HG03025 (cell line): ENCODE measurements at regions not wholly inside any gene's neighbourhood (a gene's known extent, or its start where the extent isn't known, plus 50 kb on each side); places are given as distances from the start of the nearest gene placed in this dataset.
"Not testable (repeated sequence)": the region's sequence is repeated elsewhere in the genome, so short reads cannot be mapped to it uniquely, and the experiment has no call there.

Experiments
- ATAC-seq: cut with Tn5 transposase; IDR thresholded peaks from one replicate; pipeline ENCODE4 v1.9.1; 2021; ENCODE audit warnings: mild to moderate bottlenecking, moderate library complexity; ENCODE audit not compliant: unreplicated experiment, low FRiP score

DNA sequence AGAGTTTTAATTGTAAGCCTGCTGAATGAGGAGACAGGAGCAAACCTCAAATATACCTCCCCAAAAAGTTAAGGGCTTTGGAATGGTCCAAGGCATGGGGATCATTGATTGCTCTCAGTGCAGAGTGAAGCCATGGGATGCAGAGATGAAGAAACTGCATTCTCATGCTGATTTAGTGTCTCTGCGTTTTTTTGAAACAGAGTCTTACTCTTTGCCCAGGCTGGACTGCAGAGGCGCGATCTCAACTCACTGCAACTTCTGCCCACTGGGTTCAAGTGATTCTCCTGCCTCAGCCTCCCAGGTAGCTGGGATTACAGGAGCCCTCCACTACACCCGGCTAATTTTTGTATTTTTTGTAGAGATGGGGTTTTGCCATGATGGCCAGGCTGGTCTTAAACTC, 99.3 kb upstream of the ETV3 start:
- ATAC-seq, result no peak

DNA sequence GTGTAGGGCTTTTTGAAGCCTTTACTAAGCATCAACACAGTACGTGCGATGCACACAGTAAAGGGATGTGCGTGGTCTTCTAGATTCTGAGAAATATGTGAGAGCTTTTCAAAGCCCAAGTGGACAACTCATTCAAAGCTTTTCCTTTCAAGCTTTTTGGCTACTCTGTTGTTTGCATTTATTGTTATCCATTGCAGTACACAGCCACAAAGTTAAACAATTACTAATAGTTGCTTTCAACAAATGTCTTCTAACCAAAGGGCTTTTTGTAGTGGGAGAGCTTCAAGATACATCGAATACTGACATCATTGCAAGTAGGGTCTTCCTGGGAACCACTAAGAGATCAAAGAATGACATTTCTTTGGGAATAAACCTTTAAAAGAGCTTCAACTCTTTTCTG, 97.9 kb upstream of the ETV3 start:
- no peak for ATAC-seq

DNA sequence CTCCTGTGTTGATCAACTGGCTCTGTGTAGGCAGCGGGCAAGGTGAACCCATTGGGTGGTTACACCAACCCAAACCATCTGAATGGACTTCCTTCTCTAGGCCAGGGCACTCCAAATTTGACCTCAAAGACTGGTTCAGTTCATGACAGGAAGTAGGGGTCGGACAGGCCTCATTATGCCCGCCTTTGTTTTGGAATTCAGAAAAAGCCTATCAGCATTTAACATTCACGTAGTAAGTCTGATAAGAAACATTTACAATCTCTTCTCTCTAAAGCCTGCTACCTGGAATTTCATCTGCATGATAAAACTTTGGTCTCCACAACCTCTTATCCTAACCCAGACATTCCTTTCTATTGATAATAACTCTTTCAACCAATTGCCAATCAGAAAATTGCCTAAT, 97.1 kb upstream of the ETV3 start:
- no peak for ATAC-seq

DNA sequence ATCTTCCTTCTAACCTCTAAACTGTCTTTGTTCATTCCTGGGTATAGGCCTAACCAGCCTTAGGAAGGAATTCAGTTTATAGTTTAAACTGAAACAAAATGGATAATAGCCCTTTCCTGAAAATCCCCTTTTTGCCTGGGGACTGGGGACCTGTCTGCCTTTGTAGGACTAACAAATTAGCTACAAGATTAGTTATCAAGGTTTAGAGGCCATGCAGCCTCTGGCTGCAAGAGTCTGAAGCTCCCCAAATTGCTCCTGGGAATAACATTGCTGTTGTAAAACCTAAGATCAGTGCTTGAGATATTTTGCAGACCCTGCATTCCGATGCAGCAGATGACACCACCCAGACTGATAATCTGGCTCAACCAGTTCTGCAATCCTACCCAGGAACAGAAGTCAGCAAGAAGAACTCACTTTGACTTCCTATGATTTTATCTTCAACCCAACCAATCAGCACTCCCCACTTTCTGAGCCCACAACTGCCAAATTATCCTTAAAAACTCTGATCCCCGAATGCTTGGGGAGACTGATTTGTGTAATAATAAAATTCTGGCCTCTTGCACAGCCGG, 96.6 kb upstream of the ETV3 start:
- ATAC-seq, result no peak

DNA sequence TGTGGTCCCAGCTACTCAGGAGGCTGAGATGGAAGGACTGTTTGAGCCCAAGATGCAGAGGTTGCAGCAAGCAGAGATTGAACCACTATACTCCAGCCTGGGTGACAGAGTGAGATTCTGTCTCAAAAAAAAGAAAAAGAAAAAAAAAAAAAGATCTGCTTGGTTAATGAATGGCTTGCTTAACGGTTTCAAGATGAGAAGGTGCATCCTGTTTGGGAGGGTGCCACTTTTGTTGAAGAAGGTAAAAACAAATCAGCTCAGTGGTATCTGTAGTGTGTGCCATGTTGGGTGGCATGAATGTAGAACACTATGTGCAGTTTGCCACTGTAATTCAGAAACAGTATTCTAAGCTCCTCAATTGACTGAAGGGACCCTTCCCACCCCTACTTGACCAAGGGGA, 94.9 kb upstream of the ETV3 start:
- no peak for ATAC-seq

DNA sequence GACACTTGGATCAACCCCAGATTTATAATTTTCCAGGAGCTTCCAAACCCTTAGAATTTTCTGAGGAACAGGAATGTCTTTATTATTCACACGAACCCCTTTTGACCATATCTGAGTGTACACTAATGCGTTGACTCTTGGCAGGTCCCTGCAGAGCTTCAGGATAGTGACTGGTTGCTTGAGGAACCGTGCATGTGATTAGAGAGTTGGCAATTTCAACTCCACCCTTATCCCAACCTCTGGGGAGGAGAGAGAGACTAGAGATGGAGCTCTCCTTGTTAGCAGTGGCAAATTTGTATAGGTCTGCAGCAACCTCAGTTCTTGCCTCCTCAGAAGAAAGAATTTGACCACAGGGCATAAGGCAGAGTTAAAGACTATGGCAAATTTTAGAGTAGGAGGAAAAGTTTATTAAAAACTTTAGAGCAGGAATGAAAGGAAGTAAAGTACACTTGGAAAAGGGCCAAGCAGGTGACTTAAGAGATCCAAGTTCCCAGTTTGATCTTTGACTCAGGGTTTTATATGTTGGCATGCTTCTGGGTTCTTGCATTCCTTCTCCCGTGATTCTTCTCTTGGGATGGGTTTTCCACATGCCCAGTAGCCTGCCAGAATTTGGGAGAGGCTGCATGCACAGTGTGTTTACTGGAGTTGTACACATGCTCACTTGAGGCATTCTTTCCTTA, 93.8 kb upstream of the ETV3 start:
- ATAC-seq, result no peak

DNA sequence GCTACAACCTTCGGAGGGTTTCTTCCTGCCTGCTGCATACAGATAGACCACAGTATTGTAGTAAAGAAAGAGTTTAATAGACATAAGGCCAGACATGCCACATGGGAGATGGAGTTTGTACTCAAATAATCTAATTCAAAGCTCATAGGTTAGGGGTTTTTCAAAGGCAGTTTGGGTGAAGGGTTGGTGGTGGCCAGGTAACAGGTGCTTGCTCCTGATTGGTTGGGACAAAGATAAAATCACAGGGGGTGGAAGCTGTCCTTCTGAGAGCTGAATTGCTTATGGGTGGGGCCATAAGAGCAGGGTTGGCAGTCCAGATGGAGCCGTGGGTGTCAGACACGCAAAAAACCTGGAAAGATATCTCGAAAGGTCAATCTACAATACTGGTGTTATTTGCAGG, 92.3 kb upstream of the ETV3 start:
- no peak for ATAC-seq

DNA sequence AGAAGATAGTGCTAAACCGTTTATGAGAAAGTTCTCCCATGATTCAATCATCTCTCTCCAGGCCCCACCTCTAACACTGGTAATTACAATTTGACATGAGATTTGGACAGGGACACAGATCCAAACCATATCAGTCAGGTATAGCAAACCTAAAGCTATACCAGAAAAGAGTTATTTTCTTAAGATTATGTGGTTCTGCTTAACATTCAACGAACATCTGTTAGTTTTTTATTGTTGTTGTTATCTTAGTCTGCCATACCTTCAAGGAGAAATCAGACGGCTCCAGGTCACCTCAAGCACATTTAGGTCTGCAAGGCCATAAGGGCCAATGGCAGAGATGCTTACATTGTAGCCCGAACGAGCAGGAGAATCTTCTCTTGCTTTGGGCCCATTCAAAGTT, 89.5 kb upstream of the ETV3 start:
- no peak for ATAC-seq

DNA sequence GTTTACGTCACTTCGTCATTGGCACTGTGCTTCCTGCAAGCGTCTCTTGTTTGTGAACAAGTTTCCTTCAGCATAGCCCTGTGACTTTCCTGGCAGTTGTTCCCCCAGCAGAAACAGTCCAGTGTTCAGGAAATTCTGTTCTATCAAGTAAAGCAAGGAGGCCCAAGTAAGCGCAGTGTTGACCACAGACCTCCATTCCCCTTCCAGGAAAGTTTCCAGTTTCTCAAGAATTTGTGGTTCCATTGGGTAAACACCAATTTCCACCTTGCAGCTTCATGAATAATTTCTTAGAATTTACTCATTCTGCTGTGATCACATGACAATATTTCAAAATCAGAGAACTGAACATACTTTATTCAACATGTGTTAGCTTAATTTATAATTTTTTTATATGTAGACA, 88.5 kb upstream of the ETV3 start:
- no peak for ATAC-seq

DNA sequence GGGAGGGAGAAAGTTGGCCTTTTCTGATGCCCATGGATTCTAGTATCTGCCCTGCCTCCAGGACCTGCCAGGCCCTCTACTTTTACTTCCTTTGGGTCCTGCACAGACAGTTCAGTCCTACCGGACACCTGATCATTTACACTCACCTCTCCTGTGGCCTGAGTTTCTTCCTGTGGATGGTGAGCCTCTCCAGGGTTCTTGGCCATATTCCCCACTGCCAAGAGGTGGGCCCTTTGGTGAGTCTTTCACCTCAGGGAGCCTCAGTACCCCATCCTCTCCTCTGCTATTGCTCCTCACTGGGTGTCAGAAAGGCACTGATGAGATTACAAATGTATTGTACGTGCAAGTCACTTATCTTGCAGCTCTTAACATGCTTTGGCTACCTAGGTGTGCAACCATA, 81.4 kb upstream of the ETV3 start:
- no peak for ATAC-seq

DNA sequence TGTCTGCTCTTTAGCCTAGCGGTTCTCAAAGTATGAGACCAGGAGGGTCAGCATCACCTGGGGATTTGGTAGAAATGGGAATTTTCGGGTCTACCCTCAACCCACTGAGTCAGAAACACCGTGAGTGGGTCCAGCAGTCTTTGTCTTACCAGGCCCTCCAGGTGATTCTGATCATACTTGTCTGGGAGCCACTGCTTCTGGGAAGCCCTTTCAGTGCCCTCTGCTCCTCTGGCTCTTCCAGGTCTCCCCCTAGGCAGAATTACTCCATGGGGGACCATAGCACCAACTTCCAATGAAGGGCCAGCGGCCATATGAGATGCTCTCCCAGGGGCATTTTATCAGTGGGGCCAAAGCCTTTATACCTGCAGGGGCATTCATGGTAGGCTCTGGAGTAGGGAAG, 81.0 kb upstream of the ETV3 start:
- no peak for ATAC-seq

DNA sequence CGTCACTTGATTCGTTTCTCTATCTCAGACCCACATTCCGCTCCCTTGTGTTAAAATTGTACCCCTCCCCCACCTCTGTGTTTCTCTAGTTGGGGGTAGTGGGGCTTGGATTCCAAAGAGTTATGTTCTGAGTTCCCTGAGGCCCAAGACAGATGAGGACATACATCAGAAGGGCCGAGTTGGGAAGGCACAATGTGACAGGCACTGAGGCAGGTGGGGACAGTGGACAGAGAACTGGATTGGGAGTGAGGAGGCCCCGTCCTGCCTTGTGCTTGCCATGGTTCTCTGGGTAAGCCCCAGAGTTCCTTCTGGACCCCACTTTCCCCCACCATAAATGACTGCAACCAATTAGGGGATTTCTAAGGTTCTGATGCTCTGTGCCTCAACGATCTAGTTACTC, 80.5 kb upstream of the ETV3 start:
- ATAC-seq, result no peak

DNA sequence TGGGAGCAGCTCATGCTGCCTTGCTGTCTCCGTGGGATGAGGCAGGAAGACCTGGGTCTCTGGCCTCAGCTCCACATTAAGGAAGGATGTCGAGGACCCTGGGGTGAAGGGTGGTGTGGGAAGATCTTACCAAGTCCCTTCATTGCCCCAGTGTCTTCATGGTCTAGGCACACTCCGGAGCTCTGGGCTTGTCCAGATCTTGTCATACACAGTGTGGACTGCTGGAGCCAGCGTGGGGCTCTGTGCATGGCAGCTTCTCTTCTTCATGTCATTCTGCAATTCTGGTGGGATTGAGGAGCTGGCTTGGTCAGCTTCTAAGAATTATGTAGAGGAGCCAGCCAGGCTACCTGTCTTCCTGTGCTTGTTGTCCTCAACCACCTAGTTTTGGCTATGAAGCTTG, 79.3 kb upstream of the ETV3 start:
- ATAC-seq, result no peak

DNA sequence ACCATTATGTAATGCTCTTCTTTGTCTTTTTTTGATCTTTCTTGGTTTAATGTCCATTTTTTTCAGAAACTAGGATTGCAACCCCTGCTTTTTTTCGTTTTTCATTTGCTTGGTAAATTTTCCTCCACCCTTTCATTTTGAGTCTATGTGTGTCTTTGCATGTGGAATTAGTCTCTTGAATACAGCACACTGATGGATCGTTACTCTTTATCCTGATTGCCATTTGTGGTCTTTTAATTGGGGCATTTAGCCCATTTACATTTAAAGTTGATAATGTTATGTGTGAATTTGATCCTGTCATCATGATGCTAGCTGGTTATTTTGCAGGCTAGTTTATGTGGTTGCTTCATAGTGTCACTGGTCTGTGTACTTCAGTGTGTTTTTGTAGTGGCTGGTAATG, 75.6 kb upstream of the ETV3 start:
- ATAC-seq, result no peak

DNA sequence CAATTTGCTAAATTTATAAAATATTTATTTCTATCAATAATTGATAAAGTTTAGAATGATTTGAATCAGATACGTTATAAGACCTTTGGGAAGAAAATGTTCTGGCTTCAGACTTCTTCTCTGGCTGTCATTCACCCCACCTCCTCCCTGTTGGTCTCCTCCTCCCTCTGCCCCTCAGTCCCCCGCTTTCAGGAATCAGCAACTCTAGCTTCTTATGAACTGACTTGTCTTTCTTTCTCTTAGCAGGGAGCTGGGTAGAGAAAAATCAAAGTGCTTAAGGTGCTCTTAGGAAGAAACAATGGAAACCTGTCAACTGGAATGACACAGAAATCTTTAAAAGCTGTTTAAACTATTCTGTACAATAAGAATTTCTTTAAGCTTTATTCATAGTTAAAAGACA, 71.3 kb upstream of the ETV3 start:
- no peak for ATAC-seq

DNA sequence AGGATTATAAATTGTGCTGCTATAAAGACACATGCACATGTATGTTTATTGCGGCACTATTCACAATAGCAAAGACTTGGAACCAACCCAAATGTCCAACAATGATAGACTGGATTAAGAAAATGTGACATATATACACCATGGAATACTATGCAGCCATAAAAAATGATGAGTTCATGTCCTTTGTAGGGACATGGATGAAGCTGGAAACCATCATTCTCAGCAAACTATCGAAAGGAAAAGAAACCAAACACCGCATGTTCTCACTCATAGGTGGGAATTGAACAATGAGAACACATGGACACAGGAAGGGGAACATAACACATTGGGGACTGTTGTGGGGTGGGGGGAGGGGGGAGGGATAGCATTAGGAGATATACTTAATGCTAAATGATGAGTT, 67.8 kb upstream of the ETV3 start:
- not testable (repeated sequence) for ATAC-seq

DNA sequence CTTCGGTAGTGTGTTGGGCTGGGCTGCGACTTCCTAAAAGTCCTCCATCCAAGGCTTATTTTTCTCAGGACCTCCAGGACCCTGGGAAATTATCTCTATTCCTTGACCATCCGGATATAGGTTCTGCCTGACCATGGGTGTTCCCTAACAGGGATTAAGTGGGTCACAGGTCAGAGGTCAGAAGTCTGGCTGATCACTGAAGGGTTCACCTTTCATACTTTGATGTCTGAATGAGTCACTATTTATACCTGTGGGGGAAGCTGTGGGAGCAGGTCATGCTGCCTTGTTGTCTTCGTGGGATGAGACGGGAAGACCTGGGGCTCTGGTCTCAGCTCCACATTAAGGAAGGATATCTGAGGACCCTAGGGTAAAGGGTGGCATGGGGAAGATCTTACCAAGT, 65.0 kb upstream of the ETV3 start:
- ATAC-seq, result no peak

DNA sequence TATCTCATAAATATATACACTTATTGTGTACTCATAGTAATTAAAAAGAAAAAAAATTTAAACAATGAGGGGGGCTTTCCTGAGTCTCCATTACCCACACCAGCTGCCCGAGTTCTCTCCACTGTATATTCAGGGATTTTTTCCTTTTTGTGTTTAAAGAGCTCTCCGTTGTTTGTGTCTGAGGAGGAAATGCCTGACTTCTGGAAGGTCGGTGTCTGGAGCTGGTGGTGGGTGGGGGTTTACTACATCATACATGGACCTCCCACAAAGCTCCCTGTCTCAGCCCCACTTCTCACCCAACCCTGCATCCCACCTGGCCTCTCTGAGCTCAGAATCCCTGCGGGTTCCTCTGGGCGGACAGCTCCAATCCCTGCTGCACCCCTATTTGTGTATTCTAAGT, 64.1 kb upstream of the ETV3 start:
- ATAC-seq, result no peak

DNA sequence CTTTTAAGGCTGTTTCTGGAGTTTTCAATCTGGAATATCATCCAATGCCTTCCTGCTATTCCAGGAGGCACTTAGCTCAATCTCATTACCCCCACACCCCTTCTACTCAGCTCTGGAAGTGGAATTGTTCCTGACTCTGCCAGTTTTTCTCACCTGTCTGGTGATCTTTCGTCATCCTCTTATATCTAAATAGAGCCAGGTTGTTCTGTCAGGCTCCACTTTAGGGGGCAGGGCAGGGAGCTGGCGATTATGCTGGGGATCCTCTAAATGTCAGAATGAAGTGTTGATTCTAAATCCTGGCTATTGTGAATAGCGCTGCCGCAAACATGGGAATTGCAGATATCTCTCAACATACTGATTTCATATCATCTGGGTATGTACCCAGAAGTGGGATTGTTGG, 63.6 kb upstream of the ETV3 start:
- no peak for ATAC-seq

DNA sequence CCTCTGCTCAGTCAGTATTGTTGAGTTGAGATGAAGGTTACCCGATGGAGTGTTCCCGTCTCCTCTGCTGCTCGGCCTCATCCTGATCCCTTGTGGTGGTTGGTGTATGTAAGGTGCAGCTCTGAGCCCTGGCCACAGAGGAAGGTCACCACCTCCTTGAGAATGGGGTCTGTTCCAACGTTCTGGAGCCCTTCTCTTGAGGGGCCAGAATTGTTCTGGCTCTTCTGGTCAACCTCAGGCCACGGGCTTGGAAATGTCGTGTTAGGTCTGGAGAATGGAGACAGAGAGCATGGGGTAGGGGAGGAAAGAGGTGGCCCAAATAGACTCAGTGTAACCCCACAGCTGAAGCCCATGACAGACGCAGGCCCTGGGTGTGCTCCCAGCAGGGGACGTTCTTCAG, 62.3 kb upstream of the ETV3 start:
- no peak for ATAC-seq

DNA sequence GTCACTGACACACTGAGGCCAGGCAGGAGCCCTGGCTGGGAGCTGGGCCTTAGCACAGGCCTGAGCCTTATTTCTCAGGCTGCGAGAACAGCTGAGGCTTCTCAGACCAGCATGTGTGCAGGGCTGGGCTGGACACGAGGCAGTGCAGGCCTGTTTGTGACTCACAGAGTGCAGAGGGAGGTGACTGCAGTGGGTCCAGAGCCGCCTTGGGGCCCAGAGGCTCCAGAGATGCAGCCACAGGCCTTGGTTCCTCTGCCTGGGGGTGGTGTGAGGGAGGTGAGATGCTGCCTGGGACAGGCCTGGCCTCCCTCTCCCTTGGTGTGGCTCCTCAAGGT, 61.2 kb upstream of the ETV3 start:
- no peak for ATAC-seq

DNA sequence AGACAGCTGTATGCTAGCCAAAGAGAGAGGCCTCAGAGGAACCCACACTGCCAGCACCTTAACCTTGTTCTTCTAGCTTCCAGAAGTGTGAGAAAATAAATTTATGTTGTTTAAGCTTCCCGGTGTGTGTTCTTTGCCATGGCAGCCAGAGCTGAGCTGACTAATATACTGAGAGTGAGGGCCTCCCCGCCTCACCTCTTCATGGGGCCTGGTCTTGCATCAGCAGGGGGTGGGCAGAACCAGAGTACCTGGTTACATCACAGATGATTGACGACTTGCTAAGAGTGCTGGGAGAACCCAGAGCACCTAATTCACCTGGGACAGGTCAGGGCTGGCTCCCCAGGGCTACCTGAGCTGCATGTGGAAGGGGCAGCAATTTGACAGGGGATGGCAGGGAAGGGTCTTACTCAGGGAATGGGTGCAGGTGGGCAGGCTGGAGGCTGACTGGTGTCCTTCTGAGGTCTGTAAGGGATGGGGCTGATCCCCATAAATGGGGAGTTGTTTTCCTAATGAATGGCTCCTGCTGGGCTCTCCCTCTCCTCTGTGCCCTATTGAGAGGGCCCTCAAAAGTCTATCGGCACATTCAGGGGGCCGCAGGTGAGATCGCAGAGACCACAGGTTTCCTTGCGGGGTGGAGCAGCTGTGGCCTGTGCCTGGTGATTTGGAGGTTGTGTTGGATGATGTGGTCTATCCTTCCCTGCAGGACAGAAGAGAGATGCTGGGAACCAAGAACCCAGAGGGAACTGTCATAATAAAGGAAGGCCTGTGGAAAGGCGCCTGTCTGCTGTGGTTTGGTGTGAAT, 60.6 kb upstream of the ETV3 start:
- ATAC-seq, result no peak
